ENCODE measurements at regions not wholly inside any gene's neighbourhood (a gene's known extent, or its start where the extent isn't known, plus 50 kb on each side); places are given as distances from the start of the nearest gene placed in this dataset.

GRCh38 chr6:158877716-158878115, 58.5 kb upstream of the EZR start:
- Histone ChIP-seq H3K9me3 (ENCODE audit: severe bottlenecking) (peaks cover 8% of the 10 kb centered on the region), H3K27ac (no peak overlapping the region), H3K36me3 (no peaks in the 10 kb centered on the region), H3K4me3 (ENCODE audit: low read depth, low read length) (no peak overlapping the region), H3K27me3 (ENCODE audit: insufficient read depth, low read depth, severe bottlenecking) (no peaks in the 10 kb centered on the region)
- TF ChIP-seq CTCF (IDR thresholded peaks at IDR 0.05; ENCODE audit: low read depth, low read length), result no peak
- no peak for DNase-seq

DNA sequence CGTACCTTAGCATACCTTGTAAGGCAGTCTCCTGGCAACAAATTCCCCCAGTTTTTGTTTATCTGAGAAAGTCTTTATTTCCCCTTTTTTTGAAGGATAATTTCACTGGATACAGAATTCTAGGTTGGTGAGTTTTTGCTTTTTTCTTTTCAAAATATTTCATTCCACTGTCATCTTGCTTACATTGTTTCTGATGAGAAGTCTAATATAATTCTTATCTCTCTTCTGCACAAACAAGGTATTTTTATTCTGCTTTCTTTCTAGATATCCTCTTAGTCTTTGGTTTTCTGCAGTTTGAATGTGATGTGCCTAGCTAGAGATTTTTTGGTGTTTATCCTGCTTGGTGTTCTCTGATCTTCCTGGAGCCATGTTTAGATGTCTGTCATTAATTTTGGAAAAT, 57.7 kb upstream of the EZR start:
- Histone ChIP-seq H3K36me3 (no peaks in the 10 kb centered on the region), H3K27ac (no peak overlapping the region), H3K27me3 (ENCODE audit: insufficient read depth, low read depth, severe bottlenecking) (no peaks in the 10 kb centered on the region), H3K4me3 (ENCODE audit: low read depth, low read length) (no peak overlapping the region), H3K9me3 (ENCODE audit: severe bottlenecking) (peaks cover 8% of the 10 kb centered on the region)
- no peak for DNase-seq
- TF ChIP-seq CTCF (IDR thresholded peaks at IDR 0.05; ENCODE audit: low read depth, low read length), result no peak

- no peak overlapping the region for H3K4me3 ChIP-seq (ENCODE audit: low read depth, low read length)
- no peaks in the 10 kb centered on the region for H3K36me3 ChIP-seq
- no peak for TF ChIP-seq CTCF (IDR thresholded peaks at IDR 0.05; ENCODE audit: low read depth, low read length)
- no peaks in the 10 kb centered on the region for H3K27me3 ChIP-seq (ENCODE audit: insufficient read depth, low read depth, severe bottlenecking)
- H3K9me3 ChIP-seq (ENCODE audit: severe bottlenecking), result peaks cover 9% of the 10 kb centered on the region
- H3K27ac ChIP-seq, result peak overlapping the region; percentile 98
- no peak for DNase-seq
Observed at GRCh38 chr6:158870649-158870957, 51.4 kb upstream of the EZR start.

DNA sequence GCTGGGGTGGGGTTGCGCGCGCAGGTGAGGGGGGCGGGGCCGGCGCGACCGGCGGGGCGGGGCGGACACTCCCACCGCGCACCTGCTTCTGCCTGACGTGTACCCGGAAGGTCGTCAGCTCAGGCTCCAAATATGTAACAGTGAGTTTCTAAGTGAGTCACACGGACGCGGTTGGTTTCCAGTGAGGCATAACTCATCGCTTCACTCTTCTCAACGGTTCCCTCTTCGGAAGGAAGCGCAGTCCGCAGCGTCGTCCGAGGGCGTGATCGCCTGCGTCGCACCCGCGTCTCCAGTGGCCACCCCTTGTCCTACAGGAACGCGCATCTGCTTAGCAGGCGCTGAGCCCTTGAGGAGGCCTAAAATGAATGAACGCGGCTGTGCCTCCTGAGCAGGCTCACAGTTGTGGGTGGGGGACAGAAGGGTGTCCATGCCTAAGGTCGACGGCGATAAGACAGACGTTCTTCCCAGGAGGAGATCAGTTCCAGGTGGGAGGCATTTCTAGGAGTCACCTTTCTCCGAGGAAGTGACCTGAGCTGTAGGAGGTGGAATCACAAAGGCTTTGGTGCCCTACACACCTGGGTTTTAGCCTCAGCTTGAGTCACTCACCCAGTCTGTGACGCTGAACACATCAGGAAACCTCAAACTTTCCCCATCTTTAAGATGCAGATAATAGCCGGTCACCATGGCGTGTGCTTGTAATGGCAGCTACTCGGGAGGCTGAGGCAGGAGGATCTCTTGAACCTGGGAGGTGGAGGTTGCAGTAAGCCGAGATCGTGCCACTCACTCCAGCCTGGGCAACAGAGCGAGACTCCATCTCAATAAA, 50.9 kb upstream of the EZR start:
- no peaks in the 10 kb centered on the region for H3K36me3 ChIP-seq
- peak overlapping the region; percentile 56 for H3K4me3 ChIP-seq (ENCODE audit: low read depth, low read length)
- H3K27ac ChIP-seq, result peak overlapping the region; percentile 98
- no peaks in the 10 kb centered on the region for H3K27me3 ChIP-seq (ENCODE audit: insufficient read depth, low read depth, severe bottlenecking)
- peak; percentile 16; the same call in 1 of the 2 replicates for TF ChIP-seq CTCF (IDR thresholded peaks at IDR 0.05; ENCODE audit: low read depth, low read length)
- DNase-seq, result no peak
- peaks cover 9% of the 10 kb centered on the region for H3K9me3 ChIP-seq (ENCODE audit: severe bottlenecking)

- Histone ChIP-seq H3K27me3 (ENCODE audit: insufficient read depth, low read depth, severe bottlenecking) (no peaks in the 10 kb centered on the region), H3K9me3 (ENCODE audit: severe bottlenecking) (peaks cover 9% of the 10 kb centered on the region), H3K27ac (peak overlapping the region; percentile 98), H3K4me3 (ENCODE audit: low read depth, low read length) (peak overlapping the region; percentile 26), H3K36me3 (no peaks in the 10 kb centered on the region)
- no peak for TF ChIP-seq CTCF (IDR thresholded peaks at IDR 0.05; ENCODE audit: low read depth, low read length)
- DNase-seq, result peak; percentile 95
Observed at GRCh38 chr6:158868890-158869825, 50.0 kb upstream of the EZR start.

All from WERI-Rb-1 (cell line).